ENCODE measurements at regions not wholly inside any gene's neighbourhood (a gene's known extent, or its start where the extent isn't known, plus 50 kb on each side); places are given as distances from the start of the nearest gene placed in this dataset.
"Not testable (repeated sequence)": the region's sequence is repeated elsewhere in the genome, so short reads cannot be mapped to it uniquely, and the experiment has no call there.

DNA sequence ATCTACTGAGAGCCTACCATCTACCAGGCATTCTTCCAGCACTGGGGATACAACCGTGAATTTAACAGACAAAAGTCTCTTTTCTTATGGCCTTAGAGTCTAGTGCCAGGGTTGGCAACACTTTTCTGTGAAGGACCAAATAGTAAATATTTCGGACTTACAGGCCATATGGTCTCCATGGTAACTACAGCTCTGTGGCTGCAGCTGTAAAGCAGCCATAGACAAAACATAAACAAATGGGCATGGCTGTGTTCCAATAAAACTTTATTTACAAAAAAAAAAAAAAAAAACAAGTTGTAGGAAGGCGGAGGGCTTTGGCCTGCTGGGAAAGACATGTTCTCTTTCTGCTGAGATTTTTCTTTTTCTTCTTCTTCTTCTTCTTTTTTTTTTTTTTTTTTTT lies 98.7 kb downstream of the ABCC12 start:
- DNase-seq (ENCODE audit: low read depth) = no peak

DNA sequence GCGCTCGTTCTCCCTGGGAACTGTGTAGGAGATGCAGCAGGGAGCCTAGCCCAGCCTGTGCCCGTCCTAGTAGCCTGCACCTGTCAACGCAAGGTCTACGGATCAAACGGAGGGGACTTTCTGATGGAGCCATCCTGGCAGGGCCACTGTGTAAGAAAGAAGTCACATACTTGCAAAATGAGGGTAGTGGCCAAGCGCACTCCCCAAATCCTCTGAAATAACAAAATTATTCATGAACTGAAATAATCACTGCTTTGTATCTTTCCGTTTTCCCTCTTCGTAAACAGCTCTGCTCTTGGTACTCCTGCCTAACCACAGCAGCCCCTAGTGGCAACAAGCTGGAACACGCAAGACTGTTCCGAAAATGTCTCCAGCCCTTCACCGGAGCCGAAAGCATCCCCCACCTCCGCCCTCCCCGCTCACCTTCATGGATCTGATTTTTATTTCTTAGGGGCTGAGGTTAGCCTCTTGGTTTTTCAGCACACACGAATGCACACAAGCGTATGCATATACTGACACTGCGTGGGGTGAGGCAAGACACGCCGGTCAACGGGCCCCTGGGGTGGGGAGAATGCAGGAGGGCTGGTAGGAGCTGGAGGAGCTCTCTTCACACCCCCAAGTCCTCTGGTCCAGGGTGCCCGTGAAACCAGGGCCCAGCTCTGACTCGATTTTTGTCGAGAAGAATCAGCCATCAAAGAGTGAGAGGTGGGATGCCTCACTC lies 100.8 kb downstream of the ABCC12 start:
- DNase-seq (ENCODE audit: low read depth) = peak; percentile 74

DNA sequence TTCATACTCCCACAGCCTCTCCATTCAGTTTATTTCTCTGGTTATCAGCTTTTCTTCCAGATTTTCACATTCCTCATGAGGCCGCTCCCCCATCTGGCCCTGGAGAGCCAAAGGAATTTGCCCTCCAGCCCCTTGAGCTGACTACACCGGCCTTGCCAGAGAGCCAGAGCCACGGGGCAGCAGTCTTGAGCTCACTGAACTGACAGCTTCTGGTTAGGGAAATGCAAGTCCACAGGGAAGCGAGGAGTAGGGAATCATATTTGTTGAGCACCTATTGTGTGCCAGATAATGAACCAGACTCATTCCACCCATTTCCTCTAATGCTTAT lies 102.4 kb downstream of the ABCC12 start:
- DNase-seq (ENCODE audit: low read depth) = peak; percentile 75

DNA sequence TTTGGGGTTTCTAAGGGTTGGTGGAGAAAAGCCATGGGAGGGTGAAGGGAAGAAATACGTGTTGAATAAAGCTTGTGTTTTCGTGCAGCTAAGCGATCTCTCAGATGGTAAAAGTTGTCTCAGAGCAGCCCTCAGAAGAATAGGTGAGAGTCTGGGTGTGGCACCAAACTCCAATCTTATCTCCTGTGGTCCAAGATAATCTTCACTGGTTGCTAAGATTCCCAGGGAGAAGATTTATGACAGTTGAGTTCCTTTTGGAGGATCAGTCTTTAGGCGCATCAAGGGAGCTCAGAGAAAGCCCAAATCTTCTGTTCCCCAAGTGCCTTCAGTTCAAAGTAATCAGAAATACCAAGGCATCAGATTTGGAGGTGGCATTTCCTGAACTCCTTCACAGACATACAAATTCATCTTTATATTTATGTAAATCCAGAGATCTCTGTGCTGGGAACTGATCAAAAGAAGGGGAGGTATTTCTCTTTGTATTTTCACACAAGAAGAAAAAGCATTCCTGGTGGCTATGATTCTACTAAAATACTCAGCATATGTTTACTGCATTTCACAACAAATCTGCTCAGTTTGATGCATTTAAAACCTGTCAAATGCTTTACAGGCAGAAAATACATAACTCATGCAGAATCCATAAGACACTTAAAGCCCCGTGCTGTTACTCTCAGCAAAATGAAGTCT lies 102.9 kb downstream of the ABCC12 start:
- no peak for DNase-seq (ENCODE audit: low read depth)

DNA sequence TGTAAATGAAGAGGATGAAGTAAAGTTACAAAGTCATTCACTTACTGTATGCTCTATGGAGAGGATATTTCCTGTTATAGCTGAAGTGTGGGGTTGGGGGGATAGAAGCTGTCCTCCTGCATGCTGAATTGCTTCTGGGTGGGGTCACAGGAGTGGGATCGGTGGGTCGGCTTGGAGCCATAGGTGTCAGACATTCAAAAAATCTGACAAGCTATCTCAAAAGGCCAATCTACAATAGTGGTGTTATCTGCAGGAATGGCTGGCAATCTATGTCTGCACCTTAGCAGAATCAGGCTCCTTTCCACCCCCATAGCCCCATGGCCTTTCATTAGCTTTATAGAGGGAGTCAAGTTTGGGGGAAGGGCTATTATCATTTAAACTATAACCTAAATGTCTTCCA lies 104.9 kb downstream of the ABCC12 start:
- no peak for DNase-seq (ENCODE audit: low read depth)

DNA sequence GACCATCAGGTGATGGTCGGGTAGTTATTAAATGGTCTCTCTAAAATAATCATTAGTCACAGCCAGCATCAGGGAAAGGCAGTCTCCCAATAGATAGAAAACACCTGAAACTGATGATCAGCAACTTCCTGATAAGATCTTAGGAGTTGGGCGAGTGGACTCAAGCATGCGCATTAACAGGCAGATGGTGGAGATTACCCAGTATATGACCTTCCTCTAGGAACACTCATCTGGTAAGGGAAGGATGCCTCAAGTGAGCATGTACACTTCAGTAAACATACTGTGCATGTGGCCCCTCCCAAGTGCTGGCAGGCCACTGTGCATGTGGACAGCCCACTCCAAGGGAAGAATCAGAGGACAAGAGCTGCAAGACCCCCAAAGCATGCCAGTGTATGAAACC lies 105.9 kb downstream of the ABCC12 start:
- peak; percentile 12 for DNase-seq (ENCODE audit: low read depth)

DNA sequence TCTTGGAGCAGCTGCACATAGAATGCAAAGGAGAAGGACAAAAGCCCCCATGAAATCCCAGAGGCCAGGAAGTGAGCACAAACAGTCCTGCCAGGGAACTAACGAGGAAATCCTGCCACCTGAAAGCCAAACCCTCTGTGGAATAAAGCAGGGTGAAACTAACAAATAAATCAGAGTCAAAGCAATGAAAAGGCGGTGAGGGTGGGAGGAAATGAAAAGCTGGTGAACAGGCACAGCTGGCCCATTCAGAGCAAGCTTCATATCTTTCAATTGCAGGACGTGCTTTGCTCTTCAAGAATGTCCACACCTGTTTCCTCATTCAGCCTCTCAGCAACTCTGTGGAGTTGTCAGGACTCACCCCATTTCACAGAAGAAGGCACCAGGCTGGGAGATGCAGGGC lies 108.1 kb downstream of the ABCC12 start:
- no peak for DNase-seq (ENCODE audit: low read depth)

DNA sequence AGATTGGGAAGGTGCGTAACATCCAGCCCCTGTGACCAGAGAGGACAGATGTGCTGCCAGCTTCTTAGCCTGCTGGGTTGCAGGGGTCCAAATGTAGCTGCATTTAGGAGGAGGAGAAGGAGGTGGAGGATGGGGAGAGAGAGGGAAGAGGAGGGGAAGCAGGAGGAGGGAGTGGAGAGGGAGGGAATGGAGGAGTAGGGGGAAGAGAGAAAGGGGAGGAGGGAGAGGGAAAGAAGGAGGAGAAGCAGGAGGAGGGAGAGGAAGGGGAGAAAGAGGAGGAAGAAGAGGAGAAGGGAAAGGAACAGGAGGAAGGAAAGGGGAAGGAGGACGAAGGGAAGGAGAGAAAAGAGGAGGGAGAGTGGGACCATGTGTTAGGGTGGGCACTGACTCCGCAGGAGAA lies 108.6 kb downstream of the ABCC12 start:
- DNase-seq (ENCODE audit: low read depth) = no peak

DNA sequence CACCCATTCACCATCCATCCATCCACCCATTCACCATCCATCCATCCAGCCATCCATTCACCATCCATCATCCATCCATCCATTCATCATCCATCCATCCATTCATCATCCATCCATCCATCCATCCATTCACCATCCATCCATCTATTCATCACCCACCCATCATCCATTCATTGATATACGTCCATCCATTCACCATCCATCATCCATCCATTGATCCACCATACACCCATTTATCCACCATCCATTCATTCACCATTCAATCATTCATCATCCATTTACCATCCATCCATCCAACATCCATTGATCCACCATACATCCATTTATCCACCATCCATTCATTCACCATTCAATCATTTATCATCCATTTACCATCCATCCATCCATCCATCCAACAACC lies 111.7 kb downstream of the ABCC12 start:
- DNase-seq (ENCODE audit: low read depth) = no peak

DNA sequence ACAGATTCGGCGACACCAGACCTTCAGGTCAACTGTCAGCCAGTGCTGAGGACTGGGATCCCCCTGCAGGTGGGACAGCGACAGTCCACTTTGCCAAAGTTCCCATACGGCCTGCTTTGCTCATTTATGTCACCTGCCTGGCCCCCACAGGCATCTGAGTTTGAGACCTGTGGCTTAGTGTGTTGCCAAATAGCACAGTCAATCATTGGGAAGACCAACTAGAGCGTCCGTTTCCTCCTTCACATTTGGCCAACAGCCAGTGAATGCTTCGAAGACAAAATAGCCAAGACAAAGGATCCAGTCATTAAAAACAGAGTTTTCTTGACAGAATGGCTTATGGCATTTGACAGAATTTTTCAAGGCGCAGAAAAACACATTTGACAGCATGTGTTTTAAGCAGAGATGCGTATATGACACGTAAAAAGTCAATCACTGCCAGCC lies 113.8 kb downstream of the ABCC12 start:
- DNase-seq (ENCODE audit: low read depth) = no peak

DNA sequence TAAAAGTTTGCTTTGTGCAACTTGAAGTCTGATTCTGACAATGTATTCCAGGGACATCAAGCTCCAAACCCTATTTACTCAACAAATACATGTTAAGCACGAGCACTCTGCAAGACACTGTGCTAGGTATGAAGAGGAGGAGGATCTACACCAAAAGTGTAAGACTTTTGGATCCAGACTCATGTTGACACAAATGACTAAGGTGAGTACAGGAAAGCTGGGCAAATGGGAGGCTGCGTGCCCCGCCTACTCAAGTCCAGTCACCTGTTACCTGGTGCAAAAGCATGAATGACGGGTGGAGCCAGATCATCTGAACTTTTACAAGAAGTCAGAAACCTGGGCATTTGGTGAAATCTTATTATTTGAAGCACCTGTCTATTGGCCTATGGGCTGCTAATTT lies 120.7 kb downstream of the ABCC12 start:
- no peak for DNase-seq (ENCODE audit: low read depth)

DNA sequence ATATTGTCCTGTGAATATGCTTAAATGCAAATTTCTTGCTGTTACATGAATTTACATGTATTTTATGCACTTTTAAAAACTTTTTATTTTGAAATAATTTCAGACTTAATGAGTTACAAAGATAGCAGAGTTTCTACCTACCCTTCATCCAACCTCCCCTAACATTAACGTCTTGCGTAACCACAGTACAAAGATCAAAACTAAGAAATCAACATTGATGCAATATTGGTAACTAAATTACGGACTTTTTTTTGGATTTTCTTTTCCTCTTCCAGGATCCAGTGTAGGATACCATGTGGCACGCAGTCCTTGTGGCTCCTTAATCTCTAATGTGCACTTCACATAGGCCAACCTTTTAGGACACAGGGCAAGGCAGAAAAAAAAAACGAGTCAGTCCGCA lies 124.9 kb downstream of the ABCC12 start:
- DNase-seq (ENCODE audit: low read depth) = no peak

DNA sequence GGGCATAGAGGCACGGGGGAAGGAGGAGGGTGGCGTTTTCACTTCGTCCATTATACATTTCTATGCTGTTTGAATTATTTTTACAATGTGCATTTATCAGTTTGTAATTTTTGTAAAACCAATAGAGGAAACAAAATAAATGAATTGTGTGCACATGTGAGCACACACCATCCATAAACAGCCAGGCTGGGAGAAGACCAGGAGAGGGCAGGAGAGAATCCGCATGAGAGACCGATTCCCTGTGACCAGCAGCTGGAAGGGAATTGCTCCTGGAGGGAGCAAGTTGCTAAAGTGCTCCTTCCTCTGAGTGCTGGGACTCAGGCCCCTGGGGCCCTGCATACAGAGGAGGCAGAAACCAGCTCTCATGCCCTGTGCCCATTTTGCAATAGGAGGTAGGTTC lies 126.0 kb downstream of the ABCC12 start:
- DNase-seq (ENCODE audit: low read depth) = no peak

DNA sequence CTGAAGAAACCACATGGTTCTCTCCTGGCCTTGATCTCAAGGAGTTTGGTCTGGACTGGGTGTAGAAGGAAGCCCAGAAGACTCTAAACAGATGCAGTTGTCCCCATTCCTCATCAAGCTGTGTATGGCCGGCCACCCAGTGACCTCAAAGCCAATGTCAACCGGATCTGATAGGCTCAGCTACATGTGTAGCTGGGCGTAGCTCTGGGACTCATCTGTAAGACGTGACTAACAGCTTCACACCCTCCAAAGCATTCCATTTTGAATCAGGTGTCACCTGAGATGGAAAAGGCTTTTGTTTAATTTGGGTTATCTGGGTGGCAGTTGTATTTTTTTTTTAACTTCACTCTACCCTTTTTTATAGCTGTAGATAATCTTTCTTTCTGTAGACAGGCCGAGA lies 130.4 kb downstream of the ABCC12 start:
- DNase-seq (ENCODE audit: low read depth) = no peak

DNA sequence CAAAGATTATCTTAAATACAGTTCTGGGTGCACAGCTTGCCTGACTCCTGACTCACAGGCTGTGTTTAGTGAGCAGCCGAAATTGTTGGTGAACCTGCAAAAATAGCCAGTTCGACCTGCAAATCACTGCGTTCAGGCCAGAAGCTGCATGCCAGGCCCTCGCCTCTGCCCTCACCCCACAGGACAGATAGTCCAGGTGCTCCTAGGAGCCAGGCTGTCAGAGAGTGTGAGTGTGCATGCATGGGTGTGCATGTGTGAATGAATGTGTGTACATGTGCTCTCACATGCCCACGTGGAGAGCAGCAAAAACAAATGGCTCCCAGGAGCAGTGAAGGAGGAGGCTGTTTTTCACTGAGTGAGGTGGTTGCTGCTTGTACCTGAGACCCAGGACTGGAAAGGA lies 131.8 kb downstream of the ABCC12 start:
- DNase-seq (ENCODE audit: low read depth) = no peak

DNA sequence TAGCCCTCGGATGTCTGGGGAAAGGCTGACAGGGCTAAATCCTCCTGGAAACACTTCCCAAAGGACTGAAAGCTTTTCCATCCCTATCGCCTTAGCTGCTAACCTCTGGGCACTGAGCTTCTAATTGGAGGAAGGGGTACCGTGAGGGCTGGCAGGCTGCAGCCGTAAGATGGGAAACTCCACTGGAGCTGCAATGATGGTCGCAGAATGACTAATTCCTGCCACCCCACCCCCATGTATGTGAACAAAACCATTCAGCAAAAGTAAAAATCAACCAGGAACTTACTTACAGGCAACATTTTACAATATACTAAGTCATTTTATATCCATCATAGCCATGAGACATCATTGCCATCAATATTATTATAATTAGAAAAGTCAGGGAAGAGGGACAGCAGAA lies 133.3 kb downstream of the ABCC12 start:
- DNase-seq (ENCODE audit: low read depth) = no peak

DNA sequence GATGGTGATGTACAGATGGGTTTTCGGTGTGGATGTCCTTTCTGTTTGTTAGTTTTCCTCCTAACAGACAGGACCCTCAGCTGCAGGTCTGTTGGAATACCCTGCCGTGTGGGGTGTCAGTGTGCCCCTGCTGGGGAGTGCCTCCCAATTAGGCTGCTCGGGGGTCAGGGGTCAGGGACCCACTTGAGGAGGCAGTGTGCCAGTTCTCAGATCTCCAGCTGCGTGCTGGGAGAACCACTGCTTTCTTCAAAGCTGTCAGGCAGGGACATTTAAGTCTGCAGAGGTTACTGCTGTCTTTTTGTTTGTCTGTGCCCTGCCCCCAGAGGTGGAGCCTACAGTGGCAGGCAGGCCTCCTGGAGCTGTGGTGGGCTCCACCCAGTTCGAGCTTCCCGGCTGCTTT lies 135.2 kb downstream of the ABCC12 start:
- DNase-seq (ENCODE audit: low read depth) = not testable (repeated sequence)

DNA sequence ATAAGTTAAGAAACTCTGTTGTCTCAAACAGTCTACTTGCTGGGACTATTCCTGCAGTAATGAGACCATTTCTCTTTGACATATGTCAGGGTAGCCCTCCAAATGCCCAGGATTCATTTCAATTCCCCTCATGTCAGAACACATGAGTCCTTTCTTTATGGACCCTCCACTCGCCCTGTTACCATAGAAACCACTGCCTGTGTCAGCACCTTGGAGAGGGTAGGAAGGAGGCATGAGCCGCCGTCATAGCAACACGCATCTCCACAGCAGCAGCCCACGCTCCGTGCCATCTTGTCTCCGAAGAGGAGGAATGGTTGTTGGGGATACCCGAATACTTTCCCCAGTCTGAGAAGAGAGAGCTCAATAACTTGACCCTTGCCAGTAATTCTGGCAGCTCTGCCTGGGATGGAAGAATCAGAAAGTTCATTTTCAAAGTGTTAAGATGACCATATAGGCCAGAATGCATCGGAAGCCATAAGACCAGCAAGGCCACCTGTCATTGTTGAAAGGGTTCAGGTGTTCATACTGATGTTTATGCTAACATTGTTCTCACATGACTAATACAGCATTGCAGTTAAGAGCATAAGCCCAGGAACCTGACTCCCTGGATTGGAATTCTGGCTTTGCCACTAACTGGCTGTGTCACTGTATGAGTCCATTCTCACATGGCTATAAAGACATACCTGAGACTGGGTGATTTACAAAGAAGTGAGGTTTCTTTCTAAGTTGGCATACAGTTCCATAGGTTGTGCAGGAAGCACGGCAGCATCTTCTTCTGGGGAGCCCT lies 141.3 kb downstream of the ABCC12 start:
- peak; percentile 58 for DNase-seq (ENCODE audit: low read depth)

DNA sequence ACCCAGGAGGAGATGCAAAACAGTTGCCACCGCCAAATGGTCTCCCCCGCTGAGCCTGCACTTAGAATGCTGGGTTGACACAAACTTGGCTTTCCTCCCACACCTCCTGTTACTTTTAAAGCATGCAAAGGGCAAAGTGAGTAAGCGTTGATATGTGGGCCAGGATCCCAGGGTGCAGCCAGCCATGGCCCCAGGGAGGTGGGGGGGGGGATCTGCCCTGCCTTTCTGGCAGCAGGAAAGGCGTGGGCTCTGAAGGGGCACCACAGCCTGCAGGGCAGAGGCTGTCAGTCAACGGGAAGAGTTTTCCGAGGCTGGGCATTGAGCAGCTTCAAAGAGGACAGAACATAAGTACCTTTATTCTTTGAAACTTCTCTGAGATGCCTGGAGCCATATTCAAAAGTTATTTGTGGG lies 142.3 kb downstream of the ABCC12 start:
- peak; percentile 28 for DNase-seq (ENCODE audit: low read depth)

DNA sequence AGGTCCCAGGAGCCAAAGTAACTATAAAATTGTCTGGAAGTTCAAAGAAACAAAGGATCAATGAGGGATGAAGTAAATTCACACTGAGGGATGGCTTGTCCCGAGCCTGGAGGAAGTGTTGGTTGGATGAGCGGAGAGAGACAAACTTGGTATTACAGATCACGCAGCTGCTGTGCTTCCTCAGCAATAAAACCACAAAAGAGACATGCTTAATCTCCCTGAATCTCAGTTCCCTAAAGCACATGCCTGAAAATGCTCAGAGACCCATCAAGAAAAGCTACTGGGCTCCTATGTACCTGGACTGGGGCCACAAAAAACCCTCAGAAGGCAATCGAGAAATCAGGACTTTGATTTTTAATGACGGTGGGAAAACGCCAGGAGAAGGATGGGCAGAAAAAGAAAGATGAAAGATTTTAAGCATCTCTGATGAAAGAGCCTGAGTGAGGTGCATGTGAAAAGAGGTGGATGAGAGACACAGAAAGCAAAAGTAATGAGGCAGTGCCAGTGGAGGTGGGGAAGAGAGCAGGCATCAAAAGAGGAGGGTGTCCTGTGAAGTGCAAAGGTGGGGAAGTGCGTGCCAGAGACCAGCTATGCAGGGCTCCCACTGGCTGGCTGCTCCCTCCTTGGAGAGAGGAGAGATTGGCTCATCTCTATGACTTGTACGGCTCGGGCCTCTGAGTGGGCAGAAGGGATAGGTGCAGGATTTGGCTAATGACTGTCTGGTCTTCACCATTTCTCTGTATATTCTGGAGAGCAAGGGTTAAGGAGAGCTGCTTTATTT lies 143.7 kb downstream of the ABCC12 start:
- DNase-seq (ENCODE audit: low read depth) = no peak

DNA sequence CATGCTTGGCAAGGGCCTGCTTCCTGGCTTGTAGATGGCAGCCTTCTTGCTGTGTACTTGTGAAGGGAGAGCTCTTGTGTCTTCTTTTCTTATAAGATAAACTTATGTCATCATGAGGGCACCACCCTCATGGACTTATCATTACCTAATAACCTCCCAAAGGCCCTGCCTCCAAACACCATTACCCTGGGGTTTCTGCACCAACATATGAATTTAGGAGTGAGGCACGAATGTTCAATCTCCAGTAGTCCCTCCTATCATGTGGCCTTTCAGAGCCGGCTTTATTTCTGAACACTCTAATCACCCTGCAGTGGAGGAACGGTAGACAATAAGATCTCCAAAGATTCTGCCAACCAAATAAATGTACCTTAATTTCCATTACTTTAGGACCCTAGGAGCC lies 144.3 kb downstream of the ABCC12 start:
- DNase-seq (ENCODE audit: low read depth) = no peak

DNA sequence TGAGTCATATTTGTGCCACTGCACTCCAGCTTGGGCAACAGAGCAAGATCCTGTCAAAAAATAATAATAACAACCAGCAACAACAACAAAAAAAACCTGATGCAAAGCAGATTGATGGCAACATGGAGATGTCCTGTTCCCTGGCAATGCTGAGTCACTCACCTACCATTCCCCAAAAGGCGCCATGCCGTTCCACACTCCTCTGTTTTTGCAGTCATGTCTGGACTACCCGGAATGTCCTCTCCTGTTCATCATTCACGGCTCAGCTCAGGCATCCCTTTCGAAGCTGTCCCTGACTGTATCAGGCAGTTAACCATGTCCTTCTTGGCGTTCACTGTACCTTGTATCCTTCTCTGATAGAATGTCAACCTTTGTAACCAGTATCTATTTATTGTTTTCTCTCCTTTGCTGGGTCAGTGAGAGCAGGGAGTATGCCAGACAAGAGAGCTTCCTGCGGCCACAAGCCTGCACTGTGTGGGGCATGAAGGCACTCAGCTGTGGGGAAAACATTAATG lies 147.7 kb downstream of the ABCC12 start:
- no peak for DNase-seq (ENCODE audit: low read depth)
